Tibial nerve (tissue), 4 donors: ENCODE measurements at regions not wholly inside any gene's neighbourhood (a gene's known extent, or its start where the extent isn't known, plus 50 kb on each side); places are given as distances from the start of the nearest gene placed in this dataset.

Experiments used
- DNase-seq, 2 donors: peaks; one replicate each; pipeline ENCODE4 v3.0.0-alpha.2; 2019; ENCODE audit warnings: low spot score in 2 of 2
- H3K27ac ChIP-seq, 4 donors: fragments of 200-600 bp; sonication (generic) in 3 of 4; one replicate each; pipeline ENCODE4 v1.5.1; 2017 to 2019; ENCODE audit warnings: mild to moderate bottlenecking in 1 of 4
- H3K27me3 ChIP-seq, 2 donors: fragments of 200-600 bp; sonication (generic) in 1 of 2; one replicate each; pipeline versions ENCODE4 v1.5.1 to v1.6.0; 2017 to 2019
- H3K36me3 ChIP-seq, 3 donors: fragments of 200-600 bp; sonication (generic); one replicate each; pipeline ENCODE4 v1.5.1; 2018 to 2019
- H3K4me1 ChIP-seq, 4 donors: fragments of 200-600 bp; sonication (generic) in 3 of 4; one replicate each; pipeline ENCODE4 v1.5.1; 2017 to 2019
- H3K4me3 ChIP-seq, 4 donors: fragments of 200-600 bp; sonication (generic) in 3 of 4; one replicate each; pipeline ENCODE4 v1.5.1; 2017 to 2019; ENCODE audit warnings: mild to moderate bottlenecking in 1 of 4, moderate library complexity in 1 of 4
- H3K9me3 ChIP-seq, 4 donors: fragments of 200-600 bp; sonication (generic) in 3 of 4; one replicate each; pipeline ENCODE4 v1.5.1; 2017 to 2019
- EP300 ChIP-seq, 2 donors: sonication (generic); formaldehyde crosslinking; IDR thresholded peaks; one replicate each; pipeline ENCODE4 v1.6.1; 2017; ENCODE audit warnings: antibody characterized with exemption in 2 of 2, mild to moderate bottlenecking in 1 of 2
- POLR2A ChIP-seq, 2 donors: fragments of 450-650 bp; IDR thresholded peaks; one replicate each; pipeline ENCODE4 v1.6.1; 2017; ENCODE audit warnings: antibody characterized with exemption in 2 of 2, mild to moderate bottlenecking in 2 of 2, moderate library complexity in 2 of 2
- WGBS, 2 donors: methylation state at CpG; one replicate each; pipeline ENCODE4 v1.1.5; 2018; 5-methylcytosine and 5-hydroxymethylcytosine counted together
- TF ChIP-seq, protein P1 (sequence below), 5 experiments: fragments of 200-600 bp in 3 of 5; fragments of 450-650 bp in 2 of 5; sonication (generic) in 3 of 5; IDR thresholded peaks; one replicate each; pipeline ENCODE4 v1.5.1; 2016 to 2019; ENCODE audit warnings: antibody characterized with exemption in 5 of 5, mild to moderate bottlenecking in 3 of 5, moderate library complexity in 2 of 5

DNA sequence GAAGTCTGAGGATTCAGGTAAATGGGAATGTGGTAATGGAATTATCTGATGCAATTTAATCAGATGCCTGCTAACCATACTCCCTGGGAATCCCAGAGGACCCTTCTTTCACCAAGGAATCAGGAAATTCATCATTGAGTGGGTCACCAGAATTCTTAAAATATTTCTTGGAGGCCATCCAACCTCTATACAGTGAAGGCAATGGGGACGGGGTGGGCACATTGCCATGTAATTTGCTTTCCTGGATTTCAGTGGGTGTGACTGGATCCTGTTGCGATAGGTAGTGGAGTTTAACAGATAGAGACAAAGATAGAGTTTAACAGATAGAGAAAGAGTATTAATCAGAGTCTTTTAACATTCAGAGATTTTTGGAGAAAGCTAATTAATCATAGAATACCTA, 394.4 kb downstream of the DAD1 start:
- DNase-seq: no peak
- no peaks in the 10 kb centered on the region for H3K4me1 ChIP-seq
- 34 to 36% methylated on average over 2 of the region's 2 CpGs for WGBS, 2 donors
- H3K36me3 ChIP-seq: no peaks in the 10 kb centered on the region
- TF ChIP-seq POLR2A (IDR thresholded peaks at IDR 0.05): no peak
- TF ChIP-seq, protein P1, sequence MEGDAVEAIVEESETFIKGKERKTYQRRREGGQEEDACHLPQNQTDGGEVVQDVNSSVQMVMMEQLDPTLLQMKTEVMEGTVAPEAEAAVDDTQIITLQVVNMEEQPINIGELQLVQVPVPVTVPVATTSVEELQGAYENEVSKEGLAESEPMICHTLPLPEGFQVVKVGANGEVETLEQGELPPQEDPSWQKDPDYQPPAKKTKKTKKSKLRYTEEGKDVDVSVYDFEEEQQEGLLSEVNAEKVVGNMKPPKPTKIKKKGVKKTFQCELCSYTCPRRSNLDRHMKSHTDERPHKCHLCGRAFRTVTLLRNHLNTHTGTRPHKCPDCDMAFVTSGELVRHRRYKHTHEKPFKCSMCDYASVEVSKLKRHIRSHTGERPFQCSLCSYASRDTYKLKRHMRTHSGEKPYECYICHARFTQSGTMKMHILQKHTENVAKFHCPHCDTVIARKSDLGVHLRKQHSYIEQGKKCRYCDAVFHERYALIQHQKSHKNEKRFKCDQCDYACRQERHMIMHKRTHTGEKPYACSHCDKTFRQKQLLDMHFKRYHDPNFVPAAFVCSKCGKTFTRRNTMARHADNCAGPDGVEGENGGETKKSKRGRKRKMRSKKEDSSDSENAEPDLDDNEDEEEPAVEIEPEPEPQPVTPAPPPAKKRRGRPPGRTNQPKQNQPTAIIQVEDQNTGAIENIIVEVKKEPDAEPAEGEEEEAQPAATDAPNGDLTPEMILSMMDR (IDR thresholded peaks at IDR 0.05): no peak
- TF ChIP-seq EP300 (IDR thresholded peaks at IDR 0.05): no peak
- no peaks in the 10 kb centered on the region for H3K27me3 ChIP-seq
- no peak overlapping the region for H3K27ac ChIP-seq
- H3K4me3 ChIP-seq: no peak overlapping the region
- peaks cover 0 to 21% (median 0%) of the 10 kb centered on the region in 4 donors for H3K9me3 ChIP-seq

DNA sequence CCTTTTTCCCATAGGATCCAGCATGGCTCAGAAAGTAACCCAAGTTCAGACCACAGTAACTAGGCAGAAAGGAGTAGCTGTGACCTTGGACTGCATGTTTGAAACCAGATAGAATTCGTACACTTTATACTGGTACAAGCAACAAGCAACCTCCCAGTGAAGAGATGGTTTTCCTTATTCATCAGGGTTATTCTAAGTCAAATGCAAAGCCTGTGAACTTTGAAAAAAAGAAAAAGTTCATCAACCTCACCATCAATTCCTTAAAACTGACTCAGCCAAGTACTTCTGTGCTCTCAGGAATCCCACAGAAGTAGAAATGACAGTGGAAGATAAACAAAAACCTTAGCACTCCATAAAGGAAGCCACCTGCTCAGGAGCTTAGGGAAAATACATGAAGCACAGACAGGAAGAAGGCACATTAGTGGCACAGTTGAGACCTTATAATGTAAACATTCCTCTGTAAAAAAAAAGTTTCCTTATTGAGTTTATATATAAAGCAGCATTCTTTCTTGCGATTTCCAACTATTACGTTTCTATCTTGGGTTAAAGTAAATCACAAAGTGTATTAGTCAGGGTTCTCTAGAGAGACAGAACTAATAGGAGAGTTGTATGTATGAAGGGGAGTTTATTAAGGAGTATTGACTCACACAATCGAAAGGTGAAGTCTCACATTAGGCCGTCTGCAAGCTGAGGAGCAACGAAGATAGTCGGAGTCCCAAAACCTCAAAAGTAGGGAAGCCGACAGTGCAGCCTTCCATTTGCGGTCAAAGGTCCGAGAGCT, 398.4 kb downstream of the DAD1 start:
- H3K27me3 ChIP-seq: no peaks in the 10 kb centered on the region
- H3K9me3 ChIP-seq: no peaks in the 10 kb centered on the region
- H3K27ac ChIP-seq: no peak overlapping the region
- no peaks in the 10 kb centered on the region for H3K4me1 ChIP-seq
- H3K4me3 ChIP-seq: no peak overlapping the region
- whole genome bisulfite sequencing, 2 donors: 79% methylated on average over 10 of the region's 10 CpGs
- TF ChIP-seq POLR2A (IDR thresholded peaks at IDR 0.05): no peak
- no peak for TF ChIP-seq EP300 (IDR thresholded peaks at IDR 0.05)
- TF ChIP-seq, protein P1 (IDR thresholded peaks at IDR 0.05): no peak
- DNase-seq: no peak
- no peaks in the 10 kb centered on the region for H3K36me3 ChIP-seq

DNA sequence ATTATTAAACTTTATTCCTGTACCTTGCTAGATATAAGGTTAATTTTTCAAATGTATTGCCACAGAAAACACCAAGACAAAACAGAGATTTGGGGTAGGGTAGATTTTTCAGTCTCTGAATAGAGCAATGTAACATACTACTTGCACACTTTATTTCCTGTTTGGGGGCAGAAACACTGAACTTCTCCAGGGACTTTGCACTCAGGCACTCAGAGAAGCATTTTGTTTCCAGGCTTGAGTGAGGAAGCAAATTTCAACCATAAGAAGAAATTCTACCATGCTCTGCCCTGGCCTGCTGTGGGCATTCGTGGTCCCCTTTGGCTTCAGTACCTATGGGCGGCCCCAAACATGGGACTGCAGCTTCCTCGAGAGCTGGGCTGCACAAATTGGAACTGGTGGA, 399.1 kb downstream of the DAD1 start:
- Histone ChIP-seq H3K4me1 (no peaks in the 10 kb centered on the region), H3K27me3 (no peaks in the 10 kb centered on the region), H3K36me3 (no peaks in the 10 kb centered on the region), H3K9me3 (no peaks in the 10 kb centered on the region), H3K4me3 (no peak overlapping the region), H3K27ac (no peak overlapping the region)
- 82 to 85% methylated on average over 3 of the region's 3 CpGs for WGBS, 2 donors
- DNase-seq: no peak
- TF ChIP-seq POLR2A (IDR thresholded peaks at IDR 0.05) (no peak), EP300 (IDR thresholded peaks at IDR 0.05) (no peak)
- TF ChIP-seq, protein P1 (IDR thresholded peaks at IDR 0.05): no peak

DNA sequence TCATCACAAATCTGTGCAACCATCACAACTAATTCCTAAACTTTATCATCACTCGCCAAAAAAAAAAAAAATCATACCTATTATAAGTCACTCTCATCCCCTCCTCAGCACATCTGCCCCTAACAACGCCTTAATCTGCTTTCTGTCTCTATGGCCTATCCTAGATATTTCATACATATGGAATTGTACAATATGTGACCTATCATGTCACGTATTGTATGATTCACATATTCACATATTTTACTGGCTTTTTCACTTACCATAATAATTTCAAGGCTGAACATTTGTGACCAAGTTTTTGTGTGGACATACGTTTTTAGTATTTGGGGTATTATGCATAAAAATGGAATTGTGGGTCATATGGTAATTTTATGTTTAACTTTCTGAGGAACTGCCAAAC, 400.7 kb downstream of the DAD1 start:
- Histone ChIP-seq H3K27ac (no peak overlapping the region), H3K36me3 (no peaks in the 10 kb centered on the region), H3K4me3 (no peak overlapping the region), H3K9me3 (no peaks in the 10 kb centered on the region), H3K27me3 (no peaks in the 10 kb centered on the region), H3K4me1 (no peaks in the 10 kb centered on the region)
- TF ChIP-seq, protein P1 (IDR thresholded peaks at IDR 0.05): no peak
- TF ChIP-seq EP300 (IDR thresholded peaks at IDR 0.05) (no peak), POLR2A (IDR thresholded peaks at IDR 0.05) (no peak)
- no peak for DNase-seq
- WGBS, 2 donors: 80% methylated on average over 4 of the region's 4 CpGs

DNA sequence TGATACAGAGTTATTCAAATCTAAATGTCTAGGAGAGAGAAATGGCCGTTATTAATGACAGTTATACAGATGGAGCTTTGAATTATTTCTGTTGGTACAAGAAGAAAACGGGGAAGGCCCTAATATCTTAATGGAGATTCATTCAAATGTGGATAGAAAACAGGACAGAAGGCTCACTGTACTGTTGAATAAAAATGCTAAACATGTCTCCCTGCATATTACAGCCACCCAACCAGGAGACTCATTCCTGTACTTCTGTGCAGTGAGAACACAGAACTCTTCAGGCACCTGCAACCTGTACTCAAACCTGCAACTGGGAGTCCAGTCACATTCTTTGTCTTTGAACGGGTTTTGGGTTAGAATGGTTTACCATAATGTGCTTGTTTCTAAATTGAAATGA, 403.2 kb downstream of the DAD1 start:
- 67 to 71% methylated on average over 3 of the region's 3 CpGs for WGBS, 2 donors
- Histone ChIP-seq H3K4me1 (no peaks in the 10 kb centered on the region), H3K36me3 (no peaks in the 10 kb centered on the region), H3K27ac (no peak overlapping the region), H3K27me3 (no peaks in the 10 kb centered on the region), H3K4me3 (no peak overlapping the region), H3K9me3 (no peaks in the 10 kb centered on the region)
- no peak for DNase-seq
- TF ChIP-seq POLR2A (IDR thresholded peaks at IDR 0.05) (no peak), EP300 (IDR thresholded peaks at IDR 0.05) (no peak)
- TF ChIP-seq, protein P1 (IDR thresholded peaks at IDR 0.05): no peak
